Loucy (cell line): ENCODE measurements at regions not wholly inside any gene's neighbourhood (a gene's known extent, or its start where the extent isn't known, plus 50 kb on each side); places are given as distances from the start of the nearest gene placed in this dataset.

Experiments used
- H2AFZ ChIP-seq: fragments of 200-600 bp; sonication (generic); 2 replicates; pipeline ENCODE4 v1.6.0; 2016; ENCODE audit warnings: antibody characterized with exemption, mild to moderate bottlenecking, low read length, moderate library complexity
- H3F3A ChIP-seq: fragments of 200-600 bp; 2 replicates; pipeline ENCODE4 v1.6.0; 2016; ENCODE audit warnings: antibody characterized with exemption, low read depth, mild to moderate bottlenecking
- H3K27me3 ChIP-seq: fragments of 200-600 bp; sonication (generic); 2 replicates; pipeline ENCODE4 v1.6.1; 2014; ENCODE audit warnings: low read length, mild to moderate bottlenecking; ENCODE audit not compliant: insufficient read depth, poor library complexity, severe bottlenecking
- H3K36me3 ChIP-seq: fragments of 200-600 bp; sonication (generic); 2 replicates; pipeline ENCODE4 v1.6.1; 2016; ENCODE audit warnings: low read length; ENCODE audit not compliant: insufficient read depth
- H3K4me1 ChIP-seq: fragments of 200-600 bp; sonication (generic); 2 replicates; pipeline ENCODE4 v1.5.1; 2014; ENCODE audit warnings: low read length, mild to moderate bottlenecking; ENCODE audit not compliant: insufficient read depth, poor library complexity, severe bottlenecking
- H3K4me2 ChIP-seq: fragments of 200-600 bp; sonication (generic); 2 replicates; pipeline ENCODE4 v1.6.0; 2014; ENCODE audit warnings: antibody characterized with exemption, low read length, low read depth, mild to moderate bottlenecking; ENCODE audit not compliant: poor library complexity, severe bottlenecking
- H3K4me3 ChIP-seq: fragments of 200-600 bp; sonication (generic); 2 replicates; pipeline ENCODE4 v1.5.1; 2014; ENCODE audit warnings: low read length, mild to moderate bottlenecking, mixed read lengths; ENCODE audit not compliant: poor library complexity, severe bottlenecking
- H3K79me2 ChIP-seq: fragments of 200-600 bp; sonication (generic); 2 replicates; pipeline ENCODE4 v1.6.1; 2014; ENCODE audit warnings: low read length; ENCODE audit not compliant: insufficient read depth
- H3K9ac ChIP-seq: fragments of 200-600 bp; sonication (generic); 2 replicates; pipeline ENCODE4 v1.6.0; 2014; ENCODE audit warnings: mild to moderate bottlenecking, low read depth, low read length, moderate library complexity; ENCODE audit not compliant: poor library complexity, severe bottlenecking
- H3K9me2 ChIP-seq: fragments of 200-600 bp; sonication (generic); replicated peaks from 2 replicates; pipeline ENCODE4 v1.6.1; 2016; ENCODE audit warnings: low read depth, low read length, mixed read lengths
- H3K9me3 ChIP-seq: fragments of 200-600 bp; sonication (generic); 2 replicates; pipeline ENCODE4 v1.6.1; 2014; ENCODE audit warnings: mild to moderate bottlenecking, antibody characterized with exemption, low read length, low read depth; ENCODE audit not compliant: insufficient read depth
- H4K20me1 ChIP-seq: fragments of 200-600 bp; sonication (generic); 2 replicates; pipeline ENCODE4 v1.6.0; 2014; ENCODE audit warnings: antibody characterized with exemption, low read length, mild to moderate bottlenecking; ENCODE audit not compliant: insufficient read depth, poor library complexity, severe bottlenecking
- EZH2phosphoT487 ChIP-seq: fragments of 200-600 bp; IDR thresholded peaks from 2 replicates; pipeline ENCODE4 v1.6.1; 2018; ENCODE audit warnings: antibody characterized with exemption, mild to moderate bottlenecking, moderate library complexity, borderline replicate concordance
- TF ChIP-seq, protein P1 (sequence below): fragments of 200-600 bp; sonication (generic); conservative IDR thresholded peaks from 2 replicates; pipeline ENCODE4 v1.5.1; 2014; ENCODE audit warnings: mild to moderate bottlenecking, antibody characterized with exemption, low read length

DNA sequence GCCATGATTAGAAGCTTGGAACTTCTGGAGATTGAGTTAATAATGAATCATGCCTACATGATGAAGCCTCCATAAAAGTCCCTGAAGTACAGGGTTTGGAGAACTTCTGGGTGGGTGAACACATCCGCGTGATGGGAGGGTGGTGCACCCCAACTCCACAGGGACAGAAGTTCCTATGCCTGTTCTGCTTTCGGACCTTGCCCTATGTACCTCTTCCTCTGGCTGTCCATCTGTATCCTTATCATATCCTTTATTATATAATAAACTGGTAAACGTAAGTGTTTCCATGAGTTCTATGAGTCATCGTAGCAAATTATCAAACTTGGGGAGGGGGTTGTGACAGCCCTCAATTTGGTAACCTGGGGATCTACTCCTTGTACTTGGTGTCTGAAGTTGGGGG, 60.2 kb downstream of the ADM start:
- no peak overlapping the region for H3K9ac ChIP-seq
- H2AFZ ChIP-seq = no peak overlapping the region
- TF ChIP-seq, protein P1, sequence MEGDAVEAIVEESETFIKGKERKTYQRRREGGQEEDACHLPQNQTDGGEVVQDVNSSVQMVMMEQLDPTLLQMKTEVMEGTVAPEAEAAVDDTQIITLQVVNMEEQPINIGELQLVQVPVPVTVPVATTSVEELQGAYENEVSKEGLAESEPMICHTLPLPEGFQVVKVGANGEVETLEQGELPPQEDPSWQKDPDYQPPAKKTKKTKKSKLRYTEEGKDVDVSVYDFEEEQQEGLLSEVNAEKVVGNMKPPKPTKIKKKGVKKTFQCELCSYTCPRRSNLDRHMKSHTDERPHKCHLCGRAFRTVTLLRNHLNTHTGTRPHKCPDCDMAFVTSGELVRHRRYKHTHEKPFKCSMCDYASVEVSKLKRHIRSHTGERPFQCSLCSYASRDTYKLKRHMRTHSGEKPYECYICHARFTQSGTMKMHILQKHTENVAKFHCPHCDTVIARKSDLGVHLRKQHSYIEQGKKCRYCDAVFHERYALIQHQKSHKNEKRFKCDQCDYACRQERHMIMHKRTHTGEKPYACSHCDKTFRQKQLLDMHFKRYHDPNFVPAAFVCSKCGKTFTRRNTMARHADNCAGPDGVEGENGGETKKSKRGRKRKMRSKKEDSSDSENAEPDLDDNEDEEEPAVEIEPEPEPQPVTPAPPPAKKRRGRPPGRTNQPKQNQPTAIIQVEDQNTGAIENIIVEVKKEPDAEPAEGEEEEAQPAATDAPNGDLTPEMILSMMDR = no peak
- TF ChIP-seq EZH2phosphoT487 = no peak
- H4K20me1 ChIP-seq = no peaks in the 10 kb centered on the region
- H3K79me2 ChIP-seq = no peaks in the 10 kb centered on the region
- no peaks in the 10 kb centered on the region for H3K36me3 ChIP-seq
- H3K9me3 ChIP-seq = no peaks in the 10 kb centered on the region
- H3K4me2 ChIP-seq = no peak overlapping the region
- no peaks in the 10 kb centered on the region for H3K9me2 ChIP-seq
- no peak overlapping the region for H3K4me3 ChIP-seq
- no peaks in the 10 kb centered on the region for H3K27me3 ChIP-seq
- 0 out of 2 replicates have a peak, but pooled peaks cover 3% of the 10 kb centered on the region for H3F3A ChIP-seq
- H3K4me1 ChIP-seq = peaks cover 11% of the 10 kb centered on the region

DNA sequence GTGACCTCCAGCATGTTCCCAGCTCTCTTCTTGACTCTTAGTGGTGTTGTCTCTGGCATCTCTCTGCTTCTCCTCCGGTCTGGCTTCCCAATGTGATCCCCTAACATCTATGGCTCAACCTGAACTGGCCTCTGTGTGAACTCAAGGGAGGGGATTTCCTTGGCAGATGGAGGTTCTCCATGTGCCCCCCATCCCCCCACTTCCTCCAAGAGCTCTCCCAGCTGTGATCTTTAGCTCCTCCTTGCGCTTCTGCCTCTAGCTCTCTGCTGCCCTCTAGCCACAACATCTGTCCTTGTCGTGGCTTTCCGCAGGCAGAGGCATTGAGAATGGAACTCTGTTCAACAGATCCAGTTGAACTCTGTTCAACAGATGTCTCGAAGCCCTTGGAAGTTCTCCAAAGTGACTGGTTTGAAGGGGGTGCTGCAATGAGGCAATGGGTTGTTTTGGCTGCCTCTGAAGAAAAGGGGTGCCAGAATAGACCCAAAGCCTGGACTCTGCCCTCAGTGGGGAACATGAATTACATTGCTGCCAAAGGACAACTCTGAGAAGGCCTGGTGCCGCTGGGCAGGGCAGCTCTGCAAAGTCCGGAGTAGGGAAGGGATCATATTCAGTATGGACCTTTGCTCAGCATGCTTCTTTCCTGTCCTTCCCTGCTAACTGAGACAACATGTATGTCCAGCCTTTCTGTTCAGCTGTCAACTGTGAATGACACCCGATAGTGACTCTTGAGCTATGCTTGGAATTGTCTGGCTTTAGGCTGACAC, 61.9 kb downstream of the ADM start:
- peak overlapping the region; percentile 20 for H3K4me2 ChIP-seq
- H2AFZ ChIP-seq = peak overlapping the region; percentile 64
- no peak overlapping the region for H3K9ac ChIP-seq

DNA sequence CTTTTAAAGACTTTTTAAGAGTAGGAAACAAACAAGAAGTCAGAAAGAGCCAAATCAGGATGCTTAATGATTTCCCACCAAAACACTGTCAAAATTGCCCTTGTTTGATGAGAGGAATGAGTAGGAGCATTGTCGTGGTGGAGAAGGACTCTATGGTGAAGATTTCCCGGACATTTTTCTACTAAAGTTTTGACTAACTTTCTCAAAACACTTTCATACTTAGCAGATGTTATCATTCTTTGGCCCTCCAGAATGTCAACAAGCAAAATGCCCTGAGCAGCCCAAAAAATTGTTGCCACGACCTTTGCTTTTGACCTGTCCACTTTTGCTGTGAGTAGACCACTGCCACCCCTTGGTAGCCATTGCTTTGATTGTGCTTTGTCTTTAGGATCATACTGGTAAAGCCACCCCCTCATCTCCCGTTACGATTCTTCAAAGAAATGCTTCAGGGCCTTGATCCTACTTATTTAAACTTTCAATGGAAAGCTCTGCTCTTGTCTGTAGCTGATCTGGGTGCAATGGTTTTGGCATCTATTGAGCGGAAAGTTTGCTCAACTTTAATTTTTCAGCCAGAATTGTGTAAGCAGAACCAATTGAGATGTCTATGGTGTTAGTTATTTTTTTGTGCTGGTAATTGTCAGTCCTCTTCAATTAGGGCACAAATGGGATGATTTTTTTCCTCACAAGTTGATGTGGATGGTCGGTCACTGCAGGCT, 67.2 kb downstream of the ADM start:
- no peaks in the 10 kb centered on the region for H3F3A ChIP-seq
- no peaks in the 10 kb centered on the region for H3K36me3 ChIP-seq
- H3K4me1 ChIP-seq = peaks cover 13% of the 10 kb centered on the region
- no peak overlapping the region for H3K4me2 ChIP-seq
- no peak overlapping the region for H3K4me3 ChIP-seq
- H3K27me3 ChIP-seq = no peaks in the 10 kb centered on the region
- TF ChIP-seq, protein P1 = no peak
- TF ChIP-seq EZH2phosphoT487 = no peak
- H4K20me1 ChIP-seq = no peaks in the 10 kb centered on the region
- no peaks in the 10 kb centered on the region for H3K9me2 ChIP-seq
- H2AFZ ChIP-seq = no peak overlapping the region
- H3K9me3 ChIP-seq = no peaks in the 10 kb centered on the region
- no peaks in the 10 kb centered on the region for H3K79me2 ChIP-seq
- no peak overlapping the region for H3K9ac ChIP-seq

More for the DNA sequence above, 61.9 kb downstream of the ADM start:
- Histone ChIP-seq H3K9me3 (no peaks in the 10 kb centered on the region), H3K4me1 (peaks cover 11% of the 10 kb centered on the region), H3K79me2 (no peaks in the 10 kb centered on the region), H3K36me3 (no peaks in the 10 kb centered on the region), H3K9me2 (no peaks in the 10 kb centered on the region), H4K20me1 (no peaks in the 10 kb centered on the region), H3K27me3 (no peaks in the 10 kb centered on the region), H3F3A (0 out of 2 replicates have a peak, but pooled peaks cover 3% of the 10 kb centered on the region), H3K4me3 (no peak overlapping the region)
- no peak for TF ChIP-seq EZH2phosphoT487
- TF ChIP-seq, protein P1 = peak; percentile 97
